H9 (cell line): ENCODE measurements at regions not wholly inside any gene's neighbourhood (a gene's known extent, or its start where the extent isn't known, plus 50 kb on each side); places are given as distances from the start of the nearest gene placed in this dataset.

Source experiments
- DNase-seq: peaks from one replicate; pipeline ENCODE4 v3.0.0-alpha.2; 2017
- H2AFZ ChIP-seq: one replicate; pipeline ENCODE4 v1.6.1; 2013; ENCODE audit warnings: mild to moderate bottlenecking, low read length, control low read depth, moderate library complexity
- H2AK5ac ChIP-seq: 2 replicates; pipeline ENCODE4 v1.6.1; 2013; ENCODE audit warnings: low read length, control low read depth, mixed read lengths; ENCODE audit not compliant: insufficient read length
- H2BK120ac ChIP-seq: one replicate; pipeline ENCODE4 v1.6.1; 2013; ENCODE audit warnings: low read depth, mild to moderate bottlenecking, low read length, control low read depth, inconsistent platforms; ENCODE audit not compliant: poor library complexity, severe bottlenecking
- H2BK12ac ChIP-seq: 2 replicates; pipeline ENCODE4 v1.6.1; 2013; ENCODE audit warnings: low read length, control low read depth, mixed read lengths, low read depth; ENCODE audit not compliant: insufficient read length
- H2BK15ac ChIP-seq: 2 replicates; pipeline ENCODE4 v1.6.1; 2013; ENCODE audit warnings: low read depth, low read length, control low read depth
- H2BK20ac ChIP-seq: one replicate; pipeline ENCODE4 v1.6.1; 2013; ENCODE audit warnings: low read depth, mild to moderate bottlenecking, low read length, control low read depth, inconsistent platforms; ENCODE audit not compliant: poor library complexity, severe bottlenecking
- H2BK5ac ChIP-seq: 2 replicates; pipeline ENCODE4 v1.6.1; 2013; ENCODE audit warnings: low read length, control low read depth, mixed read lengths; ENCODE audit not compliant: insufficient read length
- H3K14ac ChIP-seq: 2 replicates; pipeline ENCODE4 v1.6.1; 2013; ENCODE audit warnings: low read length, control low read depth; ENCODE audit not compliant: insufficient read depth
- H3K18ac ChIP-seq: 2 replicates; pipeline ENCODE4 v1.6.1; 2013; ENCODE audit warnings: low read depth, mild to moderate bottlenecking, mixed read lengths, low read length, control low read depth; ENCODE audit not compliant: insufficient read length
- H3K23ac ChIP-seq: 2 replicates; pipeline ENCODE4 v1.6.1; 2013; ENCODE audit warnings: low read length, control low read depth, mixed read lengths, low read depth; ENCODE audit not compliant: insufficient read length
- H3K23me2 ChIP-seq: 2 replicates; pipeline ENCODE4 v1.6.1; 2013; ENCODE audit warnings: low read depth, mild to moderate bottlenecking, mixed read lengths, low read length, control low read depth; ENCODE audit not compliant: insufficient read length, poor library complexity, severe bottlenecking
- H3K27ac ChIP-seq: 2 replicates; pipeline ENCODE4 v1.5.1; 2013; ENCODE audit warnings: low read length, control low read depth, mixed read lengths, low read depth; ENCODE audit not compliant: insufficient read length
- H3K27me3 ChIP-seq: 2 replicates; pipeline ENCODE4 v1.6.1; 2013; ENCODE audit warnings: low read length, control low read depth, inconsistent platforms; ENCODE audit not compliant: insufficient read depth
- H3K4ac ChIP-seq: 2 replicates; pipeline ENCODE4 v1.6.1; 2013; ENCODE audit warnings: low read depth, mild to moderate bottlenecking, control low read depth, inconsistent platforms, low read length, moderate library complexity
- H3K4me1 ChIP-seq: 2 replicates; pipeline ENCODE4 v1.6.1; 2013; ENCODE audit warnings: low read length, control low read depth, inconsistent platforms; ENCODE audit not compliant: insufficient read depth
- H3K4me2 ChIP-seq: 2 replicates; pipeline ENCODE4 v1.6.1; 2013; ENCODE audit warnings: low read length, control low read depth, mixed read lengths; ENCODE audit not compliant: insufficient read length, insufficient read depth
- H3K56ac ChIP-seq: 2 replicates; pipeline ENCODE4 v1.6.1; 2013; ENCODE audit warnings: low read depth, mild to moderate bottlenecking, mixed read lengths, low read length, control low read depth; ENCODE audit not compliant: insufficient read length
- H3K79me1 ChIP-seq: 2 replicates; pipeline ENCODE4 v1.6.1; 2013; ENCODE audit warnings: low read depth, mild to moderate bottlenecking, moderate library complexity, low read length, control low read depth, inconsistent platforms; ENCODE audit not compliant: insufficient read depth, poor library complexity, severe bottlenecking
- H3K79me2 ChIP-seq: 2 replicates; pipeline ENCODE4 v1.6.1; 2013; ENCODE audit warnings: low read length, control low read depth, inconsistent platforms; ENCODE audit not compliant: insufficient read depth
- H3K9ac ChIP-seq: 2 replicates; pipeline ENCODE4 v1.6.1; 2013; ENCODE audit warnings: low read length, control low read depth, mixed read lengths; ENCODE audit not compliant: insufficient read length; ENCODE audit errors: extremely low read depth
- H3K9me3 ChIP-seq: one replicate; pipeline ENCODE4 v1.6.1; 2013; ENCODE audit warnings: low read depth, low read length, inconsistent platforms; ENCODE audit not compliant: control insufficient read depth
- H3T11ph ChIP-seq: one replicate; pipeline ENCODE4 v1.6.1; 2013; ENCODE audit warnings: mild to moderate bottlenecking, low read length, control low read depth, inconsistent platforms
- H4K20me1 ChIP-seq: one replicate; pipeline ENCODE4 v1.6.1; 2013; ENCODE audit not compliant: control insufficient read depth, insufficient read length, insufficient read depth
- H4K5ac ChIP-seq: 2 replicates; pipeline ENCODE4 v1.6.1; 2013; ENCODE audit warnings: low read depth, mild to moderate bottlenecking, mixed read lengths, low read length, control low read depth; ENCODE audit not compliant: insufficient read length
- H4K8ac ChIP-seq: replicated peaks from 2 replicates; pipeline ENCODE4 v1.6.1; 2013; ENCODE audit warnings: low read length, control low read depth, mixed read lengths, low read depth; ENCODE audit not compliant: insufficient read length
- H4K91ac ChIP-seq: 2 replicates; pipeline ENCODE4 v1.6.1; 2013; ENCODE audit warnings: low read depth, mild to moderate bottlenecking, moderate library complexity, mixed read lengths, low read length, control low read depth; ENCODE audit not compliant: insufficient read length
- H3K27ac Mint-ChIP-seq, 3 experiments: 2 replicates in 2 of 3; 3 replicates in 1 of 3; pipeline ENCODE4 v1.8.0; 2020 to 2021; ENCODE audit warnings: mixed read lengths in 3 of 3, mild to moderate bottlenecking in 1 of 3, moderate library complexity in 1 of 3
- H3K27me3 Mint-ChIP-seq: 2 replicates; pipeline ENCODE4 v1.8.0; 2021; ENCODE audit warnings: low read depth, mild to moderate bottlenecking, moderate library complexity, mixed read lengths
- H3K36me3 Mint-ChIP-seq, 3 experiments: 2 replicates in 2 of 3; 3 replicates in 1 of 3; pipeline ENCODE4 v1.8.0; 2020 to 2021; ENCODE audit warnings: low read depth in 3 of 3, mixed read lengths in 3 of 3; ENCODE audit not compliant: insufficient read depth in 1 of 3
- H3K4me1 Mint-ChIP-seq, 2 experiments: 2 replicates each; pipeline ENCODE4 v1.8.0; 2020; ENCODE audit warnings: mixed read lengths in 2 of 2
- H3K4me3 Mint-ChIP-seq, 2 experiments: 2 replicates in 1 of 2; 3 replicates in 1 of 2; pipeline ENCODE4 v1.8.0; 2020 to 2021; ENCODE audit warnings: mild to moderate bottlenecking in 2 of 2, mixed read lengths in 2 of 2, moderate library complexity in 1 of 2
- H3K9me3 Mint-ChIP-seq, 2 experiments: 2 replicates in 1 of 2; 3 replicates in 1 of 2; pipeline ENCODE4 v1.8.0; 2020; ENCODE audit warnings: mild to moderate bottlenecking in 2 of 2, mixed read lengths in 2 of 2, moderate library complexity in 1 of 2
- CTCF ChIP-seq: fragments of 200-600 bp; sonication (generic); conservative IDR thresholded peaks from 3 replicates; pipeline ENCODE4 v1.8.0; 2021; ENCODE audit warnings: antibody characterized with exemption, mild to moderate bottlenecking
- WGBS: extraction: QIAGEN DNeasy Blood & Tissue Kit; methylation state at CpG from one replicate; pipeline ENCODE4 v1.1.7; 2013; ENCODE audit warnings: missing lambda C conversion rate, low lambda C conversion rate, mixed read lengths; ENCODE audit not compliant: insufficient read length; ENCODE audit errors: extremely low coverage; 5-methylcytosine and 5-hydroxymethylcytosine counted together

GRCh38 chr6:167719920-167720319 is 106.8 kb upstream of the AFDN start:
- Histone ChIP-seq H3K23ac (no peak overlapping the region), H3K27ac (no peak overlapping the region), H2AFZ (no peak overlapping the region), H2AK5ac (no peak overlapping the region), H2BK20ac (no peak overlapping the region), H3K79me2 (no peaks in the 10 kb centered on the region), H3K9ac (no peak overlapping the region), H3K4ac (no peak overlapping the region), H4K8ac (no peak overlapping the region), H3K4me2 (no peak overlapping the region), H3K56ac (no peak overlapping the region), H2BK120ac (no peak overlapping the region), H3K79me1 (no peaks in the 10 kb centered on the region), H2BK5ac (no peak overlapping the region), H3K27me3 (no peaks in the 10 kb centered on the region), H3K14ac (no peak overlapping the region), H3T11ph (no peak overlapping the region), H2BK12ac (no peak overlapping the region), H4K91ac (no peak overlapping the region), H3K9me3 (no peaks in the 10 kb centered on the region), H4K20me1 (no peaks in the 10 kb centered on the region), H3K4me1 (no peaks in the 10 kb centered on the region; the same call in 1 of the 2 replicates), H3K18ac (no peak overlapping the region), H4K5ac (no peak overlapping the region), H2BK15ac (no peak overlapping the region), H3K23me2 (no peaks in the 10 kb centered on the region)
- no CpG with 5 or more reads among the region's 23 CpGs for whole genome bisulfite sequencing
- no peak for DNase-seq
- peaks cover 2% of the 10 kb centered on the region; the same call in 1 of the 2 replicates for H3K27me3 Mint-ChIP-seq
- H3K36me3 Mint-ChIP-seq = no peaks in the 10 kb centered on the region; a peak in 2 of 7 replicates
- TF ChIP-seq CTCF = no peak
- H3K9me3 Mint-ChIP-seq = 0 out of 5 replicates have a peak, but pooled peaks cover 0 to 8% of the 10 kb centered on the region in 2 experiments
- H3K27ac Mint-ChIP-seq = peak overlapping the region in 1 of 3 experiments; percentile 57; a peak in 1 of 7 replicates
- H3K4me3 Mint-ChIP-seq = no peak overlapping the region
- peaks cover 3 to 10% of the 10 kb centered on the region in 2 experiments for H3K4me1 Mint-ChIP-seq
